ENCODE measurements at regions not wholly inside any gene's neighbourhood (a gene's known extent, or its start where the extent isn't known, plus 50 kb on each side); places are given as distances from the start of the nearest gene placed in this dataset.
A peak's percentile ranks its signal among the peaks of the same experiment; 100 is the strongest.

DNA sequence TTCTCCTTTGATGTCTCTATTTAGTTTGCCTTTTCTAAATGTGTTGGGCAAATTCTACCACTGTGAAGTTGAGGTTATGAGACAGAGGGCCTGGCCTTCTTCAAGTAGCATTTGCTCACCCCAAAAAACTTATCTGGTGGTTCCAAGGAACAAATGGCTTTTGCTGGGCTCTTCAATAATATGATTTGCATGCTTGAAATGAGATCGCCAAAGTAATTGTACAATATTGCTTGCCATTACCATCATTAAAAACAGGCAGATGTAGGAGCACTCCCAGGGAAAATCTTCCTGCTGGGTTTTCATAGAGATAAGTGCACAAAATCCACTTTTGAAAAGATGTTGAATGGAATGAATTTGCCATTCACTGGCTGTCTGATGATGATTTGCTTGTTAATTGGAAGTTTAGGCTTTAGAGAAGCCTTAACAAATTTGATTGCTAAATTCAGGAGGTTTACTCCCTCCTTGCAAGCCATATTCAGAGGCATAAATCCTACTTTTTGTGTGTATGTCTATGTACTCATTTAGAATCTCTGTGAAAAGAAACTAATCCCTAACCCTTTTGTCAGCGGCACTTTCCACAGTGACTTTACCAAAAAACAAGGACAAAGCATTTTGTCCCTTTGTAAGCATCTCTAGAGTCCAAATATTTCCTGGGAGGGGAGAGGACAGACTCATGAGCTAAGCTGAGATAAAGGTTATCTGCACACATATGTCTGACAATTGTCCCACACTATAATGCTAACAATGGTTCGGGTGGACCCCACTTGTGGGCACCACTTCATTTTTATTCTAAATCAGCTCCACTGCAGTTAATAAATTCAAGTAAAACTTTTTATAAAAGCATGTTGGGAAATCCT, 240.8 kb upstream of the PIK3C3 start:
- Histone ChIP-seq H3K9me3 (no peaks in the 10 kb centered on the region), H3K27me3 (no peaks in the 10 kb centered on the region), H3K4me3 (no peak overlapping the region), H3K36me3 (no peaks in the 10 kb centered on the region), H3K27ac (no peak overlapping the region), H3K4me1 (no peaks in the 10 kb centered on the region)
- intact Hi-C loops (cut with DNase I; ENCODE audit: low total_unique reads): no loop called here
- DNase-seq (ENCODE audit: low spot score in 2 of 2): no peak
- TF ChIP-seq POLR2AphosphoS5 (IDR thresholded peaks at IDR 0.05): no peak
- TF ChIP-seq, protein P1, sequence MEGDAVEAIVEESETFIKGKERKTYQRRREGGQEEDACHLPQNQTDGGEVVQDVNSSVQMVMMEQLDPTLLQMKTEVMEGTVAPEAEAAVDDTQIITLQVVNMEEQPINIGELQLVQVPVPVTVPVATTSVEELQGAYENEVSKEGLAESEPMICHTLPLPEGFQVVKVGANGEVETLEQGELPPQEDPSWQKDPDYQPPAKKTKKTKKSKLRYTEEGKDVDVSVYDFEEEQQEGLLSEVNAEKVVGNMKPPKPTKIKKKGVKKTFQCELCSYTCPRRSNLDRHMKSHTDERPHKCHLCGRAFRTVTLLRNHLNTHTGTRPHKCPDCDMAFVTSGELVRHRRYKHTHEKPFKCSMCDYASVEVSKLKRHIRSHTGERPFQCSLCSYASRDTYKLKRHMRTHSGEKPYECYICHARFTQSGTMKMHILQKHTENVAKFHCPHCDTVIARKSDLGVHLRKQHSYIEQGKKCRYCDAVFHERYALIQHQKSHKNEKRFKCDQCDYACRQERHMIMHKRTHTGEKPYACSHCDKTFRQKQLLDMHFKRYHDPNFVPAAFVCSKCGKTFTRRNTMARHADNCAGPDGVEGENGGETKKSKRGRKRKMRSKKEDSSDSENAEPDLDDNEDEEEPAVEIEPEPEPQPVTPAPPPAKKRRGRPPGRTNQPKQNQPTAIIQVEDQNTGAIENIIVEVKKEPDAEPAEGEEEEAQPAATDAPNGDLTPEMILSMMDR (IDR thresholded peaks at IDR 0.05): no peak
- no peak for TF ChIP-seq POLR2A (IDR thresholded peaks at IDR 0.05)

DNA sequence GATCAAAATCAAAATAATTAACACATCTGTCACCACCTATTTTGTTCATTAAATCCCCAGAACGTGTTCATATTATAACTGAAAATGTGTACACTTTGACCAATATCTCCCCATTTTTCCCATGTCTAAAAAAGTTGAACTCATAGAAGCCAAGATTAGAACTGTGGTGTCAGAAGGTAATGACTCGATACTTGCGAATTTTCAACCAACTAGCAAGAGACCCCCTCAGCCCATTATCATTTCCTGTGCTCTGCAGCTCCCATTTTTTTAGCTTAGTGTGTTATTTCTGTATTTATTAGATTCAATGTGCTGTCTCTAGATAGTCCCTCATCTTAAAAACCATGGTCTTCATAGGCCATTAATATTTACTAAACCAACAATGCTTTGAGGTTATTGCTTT, 248.7 kb upstream of the PIK3C3 start:
- Histone ChIP-seq H3K9me3 (no peaks in the 10 kb centered on the region), H3K36me3 (no peaks in the 10 kb centered on the region), H3K4me1 (no peaks in the 10 kb centered on the region), H3K27ac (no peak overlapping the region), H3K27me3 (no peaks in the 10 kb centered on the region), H3K4me3 (no peak overlapping the region)
- DNase-seq (ENCODE audit: low spot score in 2 of 2): no peak
- intact Hi-C loops (cut with DNase I; ENCODE audit: low total_unique reads): no loop called here
- TF ChIP-seq, protein P1 (IDR thresholded peaks at IDR 0.05): no peak
- TF ChIP-seq POLR2AphosphoS5 (IDR thresholded peaks at IDR 0.05): no peak
- TF ChIP-seq POLR2A (IDR thresholded peaks at IDR 0.05): no peak

DNA sequence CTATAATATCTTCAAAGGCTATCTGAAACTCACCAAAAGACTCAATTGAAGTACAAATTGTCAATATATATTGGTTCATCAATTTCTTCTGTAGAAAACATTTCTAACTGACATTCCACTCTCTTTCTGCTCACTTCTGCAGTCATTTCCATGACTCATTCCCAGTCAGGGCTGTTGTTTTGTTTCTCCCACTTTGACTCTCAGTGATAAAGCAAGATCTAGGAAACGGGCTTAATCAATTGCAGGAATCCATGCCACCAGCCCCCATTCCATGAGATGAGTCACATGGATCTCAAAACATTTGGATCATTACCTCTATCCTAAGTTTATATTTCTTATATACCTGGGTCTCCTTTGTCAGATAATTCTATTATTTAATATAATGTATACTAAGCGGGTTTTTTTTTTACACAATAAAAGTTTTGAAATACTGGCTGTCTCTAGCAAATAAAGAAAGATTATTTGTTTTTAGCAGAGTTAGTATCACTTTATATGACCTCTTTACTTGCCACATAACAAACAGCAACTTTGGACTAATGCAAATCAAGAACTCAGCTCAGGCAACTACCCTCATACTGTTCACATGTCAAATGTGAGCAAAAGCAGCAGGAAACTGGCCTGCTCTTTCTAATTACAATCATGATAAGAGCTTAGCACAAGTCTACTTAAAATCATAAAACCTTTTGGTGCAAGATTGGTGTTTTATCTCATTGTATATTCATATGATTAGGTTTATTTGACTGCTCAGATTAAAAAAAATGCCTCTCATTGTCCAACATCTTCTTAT, 251.1 kb upstream of the PIK3C3 start:
- no peaks in the 10 kb centered on the region for H3K36me3 ChIP-seq
- H3K4me3 ChIP-seq: no peak overlapping the region
- H3K4me1 ChIP-seq: no peaks in the 10 kb centered on the region
- H3K27ac ChIP-seq: no peak overlapping the region
- intact Hi-C loops (cut with DNase I; ENCODE audit: low total_unique reads): no loop called here
- no peaks in the 10 kb centered on the region for H3K27me3 ChIP-seq
- TF ChIP-seq POLR2AphosphoS5 (IDR thresholded peaks at IDR 0.05) (no peak), POLR2A (IDR thresholded peaks at IDR 0.05) (no peak)
- TF ChIP-seq, protein P1 (IDR thresholded peaks at IDR 0.05): no peak
- no peak for DNase-seq (ENCODE audit: low spot score in 2 of 2)
- H3K9me3 ChIP-seq: no peaks in the 10 kb centered on the region

DNA sequence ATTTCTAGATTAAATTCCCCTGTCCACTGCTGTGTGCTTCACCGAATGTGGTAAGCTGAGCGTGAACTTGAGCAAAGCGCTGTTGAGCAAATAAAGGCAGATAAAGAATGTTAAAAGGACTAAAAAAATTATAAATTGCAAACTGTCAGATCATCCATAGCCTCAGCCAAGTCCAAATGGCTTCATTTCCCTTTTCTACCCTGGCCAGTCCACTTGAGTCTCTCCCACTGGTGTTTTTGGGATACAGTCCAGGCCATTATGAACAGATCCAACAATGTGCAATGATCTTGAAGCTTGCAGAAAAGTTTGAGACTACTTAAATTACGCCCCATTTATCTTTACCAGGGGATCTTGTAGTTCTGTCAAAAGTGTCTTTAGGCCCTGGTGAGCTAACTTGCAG, 254.6 kb upstream of the PIK3C3 start:
- H3K36me3 ChIP-seq: no peaks in the 10 kb centered on the region
- H3K4me1 ChIP-seq: no peaks in the 10 kb centered on the region
- DNase-seq (ENCODE audit: low spot score in 2 of 2): no peak
- intact Hi-C loops (cut with DNase I; ENCODE audit: low total_unique reads): loop anchor here (2.0 kb wide), 1 partner anchor 50 kb away; no protein-coding TSS in a partner anchor
- no peaks in the 10 kb centered on the region for H3K27me3 ChIP-seq
- no peak overlapping the region for H3K4me3 ChIP-seq
- no peaks in the 10 kb centered on the region for H3K9me3 ChIP-seq
- TF ChIP-seq, protein P1 (IDR thresholded peaks at IDR 0.05): no peak
- TF ChIP-seq POLR2AphosphoS5 (IDR thresholded peaks at IDR 0.05): no peak
- no peak for TF ChIP-seq POLR2A (IDR thresholded peaks at IDR 0.05)
- H3K27ac ChIP-seq: no peak overlapping the region

DNA sequence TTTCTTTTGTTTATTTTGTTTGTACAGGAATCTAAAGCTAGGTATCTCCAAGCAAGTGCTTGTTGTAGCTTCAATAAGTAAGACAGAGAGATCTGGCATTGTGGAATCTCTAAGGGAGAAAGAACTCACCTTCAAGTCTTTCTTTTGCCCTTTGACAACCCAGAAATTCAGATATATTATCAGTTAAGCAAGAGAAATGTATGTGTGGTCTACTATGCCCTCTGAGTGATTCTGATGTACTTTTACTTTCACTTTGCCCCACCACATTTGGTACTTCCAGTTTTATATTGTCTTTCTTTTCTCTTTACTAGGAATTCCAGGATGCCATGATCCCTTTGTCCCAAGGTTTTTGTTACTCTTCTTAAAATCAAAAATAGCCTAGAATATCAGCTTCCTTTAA, 259.6 kb upstream of the PIK3C3 start:
- no peaks in the 10 kb centered on the region for H3K9me3 ChIP-seq
- H3K36me3 ChIP-seq: no peaks in the 10 kb centered on the region
- intact Hi-C loops (cut with DNase I; ENCODE audit: low total_unique reads): no loop called here
- DNase-seq (ENCODE audit: low spot score in 2 of 2): no peak
- TF ChIP-seq POLR2A (IDR thresholded peaks at IDR 0.05) (no peak), POLR2AphosphoS5 (IDR thresholded peaks at IDR 0.05) (no peak)
- TF ChIP-seq, protein P1 (IDR thresholded peaks at IDR 0.05): no peak
- H3K27me3 ChIP-seq: no peaks in the 10 kb centered on the region
- H3K27ac ChIP-seq: no peak overlapping the region
- H3K4me3 ChIP-seq: peak overlapping the region in 1 of 3 donors; percentile 40
- no peaks in the 10 kb centered on the region for H3K4me1 ChIP-seq
